GM23248 (cell line): ENCODE measurements at regions not wholly inside any gene's neighbourhood (a gene's known extent, or its start where the extent isn't known, plus 50 kb on each side); places are given as distances from the start of the nearest gene placed in this dataset.
A peak's percentile ranks its signal among the peaks of the same experiment; 100 is the strongest.

ENCODE experiments used
- DNase-seq: peaks from one replicate; pipeline ENCODE4 v3.0.0-alpha.2; 2015
- H2AFZ ChIP-seq: fragments of 200-600 bp; sonication (generic); 2 replicates; pipeline ENCODE4 v1.6.1; 2016; ENCODE audit warnings: antibody characterized with exemption
- H3F3A ChIP-seq: fragments of 200-600 bp; sonication (generic); 2 replicates; pipeline ENCODE4 v1.6.1; 2016; ENCODE audit warnings: mild to moderate bottlenecking, antibody characterized with exemption, mixed run types; ENCODE audit not compliant: insufficient read depth
- H3K27ac ChIP-seq: fragments of 200-600 bp; sonication (generic); 2 replicates; pipeline ENCODE4 v1.5.1; 2016; ENCODE audit warnings: mild to moderate bottlenecking
- H3K27me3 ChIP-seq: fragments of 200-600 bp; sonication (generic); replicated peaks from 2 replicates; pipeline ENCODE4 v1.6.1; 2016; ENCODE audit warnings: mild to moderate bottlenecking; ENCODE audit not compliant: insufficient read depth
- H3K36me3 ChIP-seq: fragments of 200-600 bp; sonication (generic); 2 replicates; pipeline ENCODE4 v1.6.1; 2016; ENCODE audit warnings: low read depth, mild to moderate bottlenecking
- H3K4me1 ChIP-seq: fragments of 200-600 bp; sonication (generic); 2 replicates; pipeline ENCODE4 v1.6.1; 2016; ENCODE audit warnings: mild to moderate bottlenecking; ENCODE audit not compliant: insufficient read depth
- H3K4me2 ChIP-seq: fragments of 200-600 bp; sonication (generic); one replicate; pipeline ENCODE4 v1.6.1; 2016; ENCODE audit warnings: mild to moderate bottlenecking; ENCODE audit not compliant: unreplicated experiment
- H3K4me3 ChIP-seq: fragments of 200-600 bp; sonication (generic); 2 replicates; pipeline ENCODE4 v1.5.1; 2016; ENCODE audit warnings: mild to moderate bottlenecking
- H3K79me2 ChIP-seq: fragments of 200-600 bp; sonication (generic); 2 replicates; pipeline ENCODE4 v1.6.1; 2016; ENCODE audit warnings: mild to moderate bottlenecking; ENCODE audit not compliant: insufficient read depth
- H3K9ac ChIP-seq: fragments of 200-600 bp; sonication (generic); 2 replicates; pipeline ENCODE4 v1.6.1; 2016; ENCODE audit warnings: mild to moderate bottlenecking
- H3K9me2 ChIP-seq: fragments of 200-600 bp; sonication (generic); 2 replicates; pipeline ENCODE4 v1.6.1; 2016; ENCODE audit warnings: mixed run types, mild to moderate bottlenecking, moderate library complexity; ENCODE audit not compliant: insufficient read depth
- H3K9me3 ChIP-seq: fragments of 200-600 bp; sonication (generic); one replicate; pipeline ENCODE4 v1.6.1; 2017; ENCODE audit warnings: low read depth
- H4K20me1 ChIP-seq: fragments of 200-600 bp; sonication (generic); 2 replicates; pipeline ENCODE4 v1.6.0; 2016; ENCODE audit not compliant: insufficient read depth
- EZH2 ChIP-seq: fragments of 200-600 bp; sonication (generic); IDR thresholded peaks from 2 replicates; pipeline ENCODE4 v1.6.1; 2018; ENCODE audit warnings: antibody characterized with exemption, mild to moderate bottlenecking; ENCODE audit not compliant: insufficient read depth, poor library complexity, severe bottlenecking
- EZH2phosphoT487 ChIP-seq: fragments of 200-600 bp; sonication (generic); IDR thresholded peaks from 2 replicates; pipeline ENCODE4 v1.6.1; 2018; ENCODE audit warnings: antibody characterized with exemption, moderate library complexity, mild to moderate bottlenecking, low read depth; ENCODE audit not compliant: insufficient read depth
- WGBS, 2 experiments: methylation state at CpG; one replicate each; pipeline ENCODE4 v1.1.6; 2015 to 2017; ENCODE audit warnings: low lambda C conversion rate in 2 of 2, low coverage in 1 of 2; ENCODE audit errors: missing lambda C conversion rate in 2 of 2; 5-methylcytosine and 5-hydroxymethylcytosine counted together
- in situ Hi-C: fragments of 300-500 bp; cut with MboI; formaldehyde crosslinking; loops from 2 replicates; pipeline ENCODE4 v1.15.0; 2020

GRCh38 chr9:14538526-14538925, 154.7 kb downstream of the ZDHHC21 start:
- 90 to 92% methylated on average over 4 of the region's 4 CpGs for WGBS, 2 experiments
- no peak overlapping the region for H3K4me3 ChIP-seq
- no peak for DNase-seq
- H3K9me3 ChIP-seq, result no peaks in the 10 kb centered on the region
- no peaks in the 10 kb centered on the region for H3F3A ChIP-seq
- H3K4me1 ChIP-seq, result no peaks in the 10 kb centered on the region
- TF ChIP-seq EZH2 (no peak), EZH2phosphoT487 (no peak)
- H3K9me2 ChIP-seq, result no peaks in the 10 kb centered on the region
- H3K27me3 ChIP-seq, result peaks cover 12% of the 10 kb centered on the region; the same call in 1 of the 2 replicates
- H2AFZ ChIP-seq, result no peak overlapping the region
- no peak overlapping the region for H3K4me2 ChIP-seq
- H3K27ac ChIP-seq, result no peak overlapping the region
- H3K9ac ChIP-seq, result no peak overlapping the region
- no peaks in the 10 kb centered on the region for H4K20me1 ChIP-seq
- in situ Hi-C loops, result no loop called here
- no peaks in the 10 kb centered on the region for H3K79me2 ChIP-seq
- H3K36me3 ChIP-seq, result no peaks in the 10 kb centered on the region

- in situ Hi-C loops, result no loop called here
- H3K27me3 ChIP-seq, result peaks cover 12% of the 10 kb centered on the region; the same call in 1 of the 2 replicates
- no peaks in the 10 kb centered on the region for H3K79me2 ChIP-seq
- no peaks in the 10 kb centered on the region for H4K20me1 ChIP-seq
- no peaks in the 10 kb centered on the region for H3K9me2 ChIP-seq
- no peaks in the 10 kb centered on the region for H3K36me3 ChIP-seq
- no peak overlapping the region for H3K27ac ChIP-seq
- H3K9ac ChIP-seq, result no peak overlapping the region
- H3K4me2 ChIP-seq, result no peak overlapping the region
- 38 to 42% methylated on average over 12 of the region's 12 CpGs for WGBS, 2 experiments
- no peak overlapping the region for H3K4me3 ChIP-seq
- H3K4me1 ChIP-seq, result no peaks in the 10 kb centered on the region
- TF ChIP-seq EZH2phosphoT487 (no peak), EZH2 (no peak)
- no peaks in the 10 kb centered on the region for H3F3A ChIP-seq
- no peak overlapping the region for H2AFZ ChIP-seq
- no peaks in the 10 kb centered on the region for H3K9me3 ChIP-seq
- DNase-seq, result no peak
Observed at GRCh38 chr9:14535161-14535955, 157.9 kb downstream of the ZDHHC21 start.

- TF ChIP-seq EZH2phosphoT487 (no peak), EZH2 (no peak)
- no peak for DNase-seq
- Histone ChIP-seq H4K20me1 (no peaks in the 10 kb centered on the region), H3F3A (no peaks in the 10 kb centered on the region), H3K9me2 (no peaks in the 10 kb centered on the region), H3K9me3 (no peaks in the 10 kb centered on the region), H3K4me3 (no peak overlapping the region), H3K4me1 (no peaks in the 10 kb centered on the region), H3K27ac (no peak overlapping the region), H3K27me3 (peaks cover 22% of the 10 kb centered on the region), H3K36me3 (no peaks in the 10 kb centered on the region), H2AFZ (no peak overlapping the region), H3K4me2 (no peak overlapping the region), H3K9ac (no peak overlapping the region), H3K79me2 (no peaks in the 10 kb centered on the region)
- in situ Hi-C loops, result no loop called here
- WGBS, 2 experiments, result 71 to 72% methylated on average over 19 of the region's 20 CpGs
Observed at GRCh38 chr9:14533867-14534640, 159.2 kb downstream of the ZDHHC21 start.

- Histone ChIP-seq H3F3A (no peaks in the 10 kb centered on the region), H3K27me3 (peaks cover 22% of the 10 kb centered on the region), H3K36me3 (no peaks in the 10 kb centered on the region), H3K4me3 (no peak overlapping the region), H3K4me1 (no peaks in the 10 kb centered on the region), H3K9me2 (no peaks in the 10 kb centered on the region), H3K79me2 (no peaks in the 10 kb centered on the region), H3K27ac (no peak overlapping the region), H3K4me2 (no peak overlapping the region), H3K9me3 (no peaks in the 10 kb centered on the region), H2AFZ (peak overlapping the region; percentile 10; the same call in 1 of the 2 replicates), H3K9ac (no peak overlapping the region), H4K20me1 (no peaks in the 10 kb centered on the region)
- TF ChIP-seq EZH2 (no peak), EZH2phosphoT487 (no peak)
- DNase-seq, result peak; percentile 39
- WGBS, 2 experiments, result 70 to 74% methylated on average over 7 of the region's 7 CpGs
- in situ Hi-C loops, result no loop called here
Observed at GRCh38 chr9:14532456-14533115, 160.6 kb downstream of the ZDHHC21 start.
